K562 (cell line): ENCODE measurements at regions not wholly inside any gene's neighbourhood (a gene's known extent, or its start where the extent isn't known, plus 50 kb on each side); places are given as distances from the start of the nearest gene placed in this dataset.

Experiments
- ATAC-seq: fragments of 200-7000 bp; cut with Tn5 transposase; 3 replicates; pipeline ENCODE4 v1.9.1; 2020; ENCODE audit warnings: moderate library complexity
- BruUV-seq: library from RNA; stranded (reverse); fragments of 400-500 nt; replicated peaks from 2 replicates; lab custom pipeline; 2021; lab: Mats Ljungman, UMichigan
- CTCF ChIA-PET: fragments of 300-600 bp; formaldehyde crosslinking; extraction: SDS; loops from one replicate; lab custom pipeline; 2021; ENCODE audit warnings: low intra/inter-chr PET ratio; lab: Yijun Ruan, JAX
- POLR2A ChIA-PET: fragments of 300-600, 350-650 bp; sonication (Branson Sonifier 250); formaldehyde crosslinking; extraction: SDS; loops from one replicate; lab custom pipeline; 2021; ENCODE audit warnings: antibody characterized with exemption, inconsistent platforms; lab: Yijun Ruan, JAX
- DNase-seq, 4 experiments: peaks; one replicate each; pipeline versions ENCODE4 v3.0.0 to v3.0.0-alpha.2; 2011 to 2018; ENCODE audit warnings: low spot score in 3 of 4, mixed read lengths in 3 of 4; ENCODE audit errors: extremely low read depth in 1 of 4
- FAIRE-seq: peaks from 2 replicates; lab custom pipeline; 2011; peaks lifted over from hg19 to GRCh38; lab: Jason Lieb, UNC
- H2AFZ ChIP-seq: 2 replicates; pipeline ENCODE4 v1.6.0; 2011; ENCODE audit warnings: low read depth, low read length, control low read depth, inconsistent platforms
- H3K27ac ChIP-seq: fragments of 200-600 bp; 3 replicates; pipeline ENCODE4 v1.8.0; 2011; ENCODE audit warnings: low read depth, mild to moderate bottlenecking, control low read depth, inconsistent platforms, low read length, moderate library complexity, mixed read lengths; ENCODE audit errors: extremely low read depth
- H3K27me3 ChIP-seq, 2 experiments: fragments of 300-600 bp in 1 of 2; 2 replicates in 1 of 2; 3 replicates in 1 of 2; pipeline versions ENCODE4 v1.6.0 to v1.8.0; 2011; ENCODE audit warnings: inconsistent platforms in 2 of 2, low read length in 2 of 2, mild to moderate bottlenecking in 1 of 2, mixed read lengths in 1 of 2, moderate library complexity in 1 of 2; ENCODE audit not compliant: control insufficient read depth in 2 of 2, insufficient read depth in 2 of 2
- H3K36me3 ChIP-seq: fragments of 300-600 bp; 3 replicates; pipeline ENCODE4 v1.8.0; 2011; ENCODE audit warnings: mild to moderate bottlenecking, low read length, inconsistent platforms; ENCODE audit not compliant: control insufficient read depth, insufficient read depth
- H3K4me1 ChIP-seq, 2 experiments: fragments of 200-600 bp in 1 of 2; replicated peaks in 1 of 2; 2 replicates in 1 of 2; 3 replicates in 1 of 2; pipeline versions ENCODE4 v1.5.1 to v1.8.0; 2011; ENCODE audit warnings: inconsistent platforms in 2 of 2, low read length in 2 of 2, mild to moderate bottlenecking in 1 of 2, mixed read lengths in 1 of 2, moderate library complexity in 1 of 2; ENCODE audit not compliant: control insufficient read depth in 2 of 2, insufficient read depth in 2 of 2
- H3K4me2 ChIP-seq: 2 replicates; pipeline ENCODE4 v1.6.1; 2011; ENCODE audit warnings: low read length, control low read depth, inconsistent platforms, mixed read lengths; ENCODE audit not compliant: insufficient read depth
- H3K4me3 ChIP-seq: fragments of 200-600 bp; sonication (generic), shearing (Covaris generic); 2 replicates; pipeline ENCODE4 v1.5.1; 2016; ENCODE audit warnings: control low read depth, inconsistent platforms
- H3K79me2 ChIP-seq: fragments of 200-600 bp; 3 replicates; pipeline ENCODE4 v1.8.0; 2011; ENCODE audit warnings: low read length, inconsistent platforms; ENCODE audit not compliant: control insufficient read depth, insufficient read depth
- H3K9ac ChIP-seq, 2 experiments: 2 replicates each; pipeline versions ENCODE4 v1.6.0 to v1.6.1; 2011; ENCODE audit warnings: low read depth in 2 of 2, low read length in 2 of 2, control low read depth in 1 of 2, inconsistent platforms in 1 of 2, mild to moderate bottlenecking in 1 of 2, mixed read lengths in 1 of 2; ENCODE audit not compliant: insufficient read depth in 1 of 2
- H3K9me1 ChIP-seq: one replicate; pipeline ENCODE4 v1.6.0; 2011; ENCODE audit warnings: inconsistent platforms, mild to moderate bottlenecking, low read length, moderate library complexity; ENCODE audit not compliant: control insufficient read depth, insufficient read depth
- H3K9me3 ChIP-seq: replicated peaks from 2 replicates; pipeline ENCODE4 v1.5.1; 2011; ENCODE audit warnings: low read depth, low read length, inconsistent platforms; ENCODE audit not compliant: control insufficient read depth, insufficient read depth
- H4K20me1 ChIP-seq: replicated peaks from 2 replicates; pipeline ENCODE4 v1.6.1; 2011; ENCODE audit warnings: low read length, inconsistent platforms, mixed read lengths; ENCODE audit not compliant: control insufficient read depth, insufficient read depth
- ERF ChIP-seq: fragments of 450-650 bp; formaldehyde crosslinking; IDR thresholded peaks from 2 replicates; pipeline ENCODE4 v1.4.0; 2020; ENCODE audit warnings: mild to moderate bottlenecking, mixed read lengths
- HNRNPL ChIP-seq: fragments of 200-400 bp; formaldehyde crosslinking; IDR thresholded peaks from 2 replicates; pipeline ENCODE4 v1.6.1; 2017; ENCODE audit warnings: low read depth, mild to moderate bottlenecking, low read length
- IFI16 ChIP-seq: fragments of 250-450 bp; sonication (Bioruptor Pico); IDR thresholded peaks from 2 replicates; pipeline ENCODE4 v2.1.2; 2022; ENCODE audit warnings: mild to moderate bottlenecking, inconsistent platforms
- L3MBTL2 ChIP-seq: fragments of 450-650 bp; IDR thresholded peaks from 2 replicates; pipeline ENCODE4 v1.6.1; 2016; ENCODE audit warnings: mild to moderate bottlenecking, moderate library complexity
- LEF1 ChIP-seq: fragments of 450-650 bp; IDR thresholded peaks from 2 replicates; pipeline ENCODE4 v1.6.1; 2016; ENCODE audit warnings: mild to moderate bottlenecking
- MYBL2 ChIP-seq, 2 experiments: fragments of 450-650 bp in 1 of 2; sonication (generic) in 1 of 2; formaldehyde crosslinking in 1 of 2; IDR thresholded peaks; 2 replicates each; pipeline versions ENCODE4 v1.6.1 to v1.8.1; 2017 to 2022; ENCODE audit warnings: borderline replicate concordance in 1 of 2, inconsistent platforms in 1 of 2, low read depth in 1 of 2, mild to moderate bottlenecking in 1 of 2, missing genetic modification reagents in 1 of 2, moderate library complexity in 1 of 2
- PCBP2 ChIP-seq: fragments of 200-400 bp; formaldehyde crosslinking; IDR thresholded peaks from 2 replicates; pipeline ENCODE4 v1.6.1; 2018; ENCODE audit warnings: low read length, low read depth, mild to moderate bottlenecking, moderate library complexity; ENCODE audit not compliant: poor library complexity, severe bottlenecking
- PYGO2 ChIP-seq: fragments of 450-650 bp; IDR thresholded peaks from 2 replicates; pipeline ENCODE4 v1.6.1; 2016; ENCODE audit warnings: mild to moderate bottlenecking, missing genetic modification characterization, moderate library complexity, missing compliant biosample characterization
- RUNX1 ChIP-seq: sonication (generic); IDR thresholded peaks from 2 replicates; pipeline ENCODE4 v1.6.1; 2016; ENCODE audit warnings: antibody characterized with exemption, low read depth
- WGBS: fragments of 100-300 bp; shearing (Covaris generic); methylation state at CpG from one replicate; pipeline ENCODE4 v1.1.6; 2016; ENCODE audit warnings: low coverage, mixed read lengths; ENCODE audit not compliant: insufficient coverage; ENCODE audit errors: missing lambda C conversion rate; 5-methylcytosine and 5-hydroxymethylcytosine counted together
- in situ Hi-C: fragments of 300-500 bp; cut with MboI; formaldehyde crosslinking; loops from 4 replicates; pipeline ENCODE4 v1.15.0; 2018; ENCODE audit warnings: inconsistent platforms, mixed read lengths
- intact Hi-C: fragments of 100-400 bp; cut with micrococcal nuclease; formaldehyde crosslinking; loops from 2 replicates; pipeline ENCODE4 v1.14.2; 2022
- TF ChIP-seq, protein P1 (sequence below): fragments of 250-450 bp; sonication (Bioruptor Pico); IDR thresholded peaks from 2 replicates; pipeline ENCODE4 v1.8.0; 2021; ENCODE audit warnings: moderate library complexity, mild to moderate bottlenecking, inconsistent platforms
- TF ChIP-seq, protein P2 (sequence below), 2 experiments: fragments of 450-650 bp in 1 of 2; IDR thresholded peaks; 2 replicates each; pipeline ENCODE4 v1.6.1; 2011 to 2017; ENCODE audit warnings: low read depth in 2 of 2, antibody characterized with exemption in 1 of 2, borderline replicate concordance in 1 of 2, low read length in 1 of 2, mild to moderate bottlenecking in 1 of 2, mixed read lengths in 1 of 2; ENCODE audit not compliant: control insufficient read depth in 1 of 2

DNA sequence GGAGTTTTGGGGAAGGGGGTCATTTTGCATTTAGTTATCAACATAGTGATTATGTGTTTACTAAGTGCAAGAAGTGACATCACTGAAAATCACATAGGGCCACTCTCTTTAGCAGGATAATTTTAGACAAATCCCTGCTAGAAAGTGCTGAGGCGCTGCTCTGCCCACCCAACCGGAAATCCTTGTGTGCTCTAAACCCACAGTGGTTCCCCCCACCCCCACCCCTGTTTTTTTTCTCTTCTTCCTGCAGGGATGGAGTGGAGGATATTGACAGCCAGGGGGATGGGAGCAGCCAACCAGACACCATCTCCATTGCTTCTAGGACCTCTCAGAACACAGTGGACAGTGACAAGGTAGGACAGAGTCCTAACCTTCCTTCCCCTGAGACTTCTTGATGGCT lies 234.2 kb upstream of the UMPS start:
- Histone ChIP-seq H3K9ac (no peak overlapping the region), H3K27me3 (no peaks in the 10 kb centered on the region; a peak in 1 of 5 replicates), H3K79me2 (no peaks in the 10 kb centered on the region), H2AFZ (no peak overlapping the region), H3K9me1 (no peaks in the 10 kb centered on the region), H3K36me3 (no peaks in the 10 kb centered on the region), H3K4me3 (no peak overlapping the region), H3K4me1 (no peaks in the 10 kb centered on the region), H3K4me2 (no peak overlapping the region), H3K9me3 (no peaks in the 10 kb centered on the region), H4K20me1 (no peaks in the 10 kb centered on the region), H3K27ac (no peak overlapping the region)
- DNase-seq (no peak), ATAC-seq (no peak), FAIRE-seq (no peak)
- in situ Hi-C loops (no loop called here), intact Hi-C loops (no loop called here)
- TF ChIP-seq HNRNPL (no peak), PYGO2 (tag) (no peak), PCBP2 (no peak), RUNX1 (no peak), ERF (no peak), MYBL2 (IDR thresholded peaks at IDR 0.05; ENCODE audit: low read depth) (no peak), MYBL2 (CRISPR knock-in tag; IDR thresholded peaks at IDR 0.05; ENCODE audit: borderline replicate concordance) (no peak)
- 0% methylated on average over 1 of the region's 2 CpGs for WGBS
- ChIA-PET POLR2A (interaction anchor here (1.2 kb wide), 1 partner anchor 31 kb away, joined by 3 read pairs; no protein-coding TSS in a partner anchor), CTCF (no interaction called here)
- BruUV-seq: no TSS peak

DNA sequence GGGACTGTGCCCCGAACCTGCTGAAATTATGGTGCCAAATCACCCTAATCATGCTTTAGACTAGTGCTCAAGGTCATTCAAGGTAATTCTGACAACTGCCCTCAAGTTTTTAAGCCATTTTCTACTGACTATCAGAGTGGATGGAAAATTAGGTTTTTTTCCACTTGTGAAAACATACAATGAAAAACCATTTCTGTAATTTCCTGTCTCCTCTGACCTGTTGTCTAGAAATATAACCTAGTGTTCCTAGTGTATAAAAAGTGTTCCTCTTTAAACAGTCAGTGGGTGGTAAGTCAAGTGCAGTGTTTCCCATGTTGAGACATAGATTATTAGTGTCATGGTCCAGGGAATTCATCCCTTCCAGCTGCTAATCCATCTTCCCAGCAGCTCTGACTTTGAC lies 232.8 kb upstream of the UMPS start:
- H3K4me3 ChIP-seq: no peak overlapping the region
- H3K9me1 ChIP-seq: no peaks in the 10 kb centered on the region
- H3K36me3 ChIP-seq: no peaks in the 10 kb centered on the region
- H3K4me2 ChIP-seq: no peak overlapping the region
- no peak overlapping the region for H3K27ac ChIP-seq
- no peaks in the 10 kb centered on the region for H3K79me2 ChIP-seq
- ATAC-seq (no peak), FAIRE-seq (no peak), DNase-seq (no peak)
- ChIA-PET POLR2A (interaction anchor here (1.2 kb wide), 1 partner anchor 32 kb away, joined by 3 read pairs; no protein-coding TSS in a partner anchor), CTCF (interaction anchor here (1.2 kb wide), 1 partner anchor 63 kb away, joined by 4 read pairs; no protein-coding TSS in a partner anchor)
- in situ Hi-C loops (no loop called here), intact Hi-C loops (no loop called here)
- H3K27me3 ChIP-seq: no peaks in the 10 kb centered on the region; a peak in 2 of 5 replicates
- no peaks in the 10 kb centered on the region for H4K20me1 ChIP-seq
- BruUV-seq: no TSS peak
- H2AFZ ChIP-seq: no peak overlapping the region
- H3K4me1 ChIP-seq: no peaks in the 10 kb centered on the region
- no peaks in the 10 kb centered on the region for H3K9me3 ChIP-seq
- WGBS: 0% methylated on average over 1 of the region's 1 CpG
- no peak overlapping the region for H3K9ac ChIP-seq
- TF ChIP-seq IFI16 (CRISPR knock-in tag) (no peak), RUNX1 (no peak), LEF1 (no peak), L3MBTL2 (no peak)
- TF ChIP-seq, protein P1, sequence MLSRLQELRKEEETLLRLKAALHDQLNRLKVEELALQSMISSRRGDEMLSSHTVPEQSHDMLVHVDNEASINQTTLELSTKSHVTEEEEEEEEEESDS (CRISPR knock-in tag): no peak
- TF ChIP-seq, protein P2, sequence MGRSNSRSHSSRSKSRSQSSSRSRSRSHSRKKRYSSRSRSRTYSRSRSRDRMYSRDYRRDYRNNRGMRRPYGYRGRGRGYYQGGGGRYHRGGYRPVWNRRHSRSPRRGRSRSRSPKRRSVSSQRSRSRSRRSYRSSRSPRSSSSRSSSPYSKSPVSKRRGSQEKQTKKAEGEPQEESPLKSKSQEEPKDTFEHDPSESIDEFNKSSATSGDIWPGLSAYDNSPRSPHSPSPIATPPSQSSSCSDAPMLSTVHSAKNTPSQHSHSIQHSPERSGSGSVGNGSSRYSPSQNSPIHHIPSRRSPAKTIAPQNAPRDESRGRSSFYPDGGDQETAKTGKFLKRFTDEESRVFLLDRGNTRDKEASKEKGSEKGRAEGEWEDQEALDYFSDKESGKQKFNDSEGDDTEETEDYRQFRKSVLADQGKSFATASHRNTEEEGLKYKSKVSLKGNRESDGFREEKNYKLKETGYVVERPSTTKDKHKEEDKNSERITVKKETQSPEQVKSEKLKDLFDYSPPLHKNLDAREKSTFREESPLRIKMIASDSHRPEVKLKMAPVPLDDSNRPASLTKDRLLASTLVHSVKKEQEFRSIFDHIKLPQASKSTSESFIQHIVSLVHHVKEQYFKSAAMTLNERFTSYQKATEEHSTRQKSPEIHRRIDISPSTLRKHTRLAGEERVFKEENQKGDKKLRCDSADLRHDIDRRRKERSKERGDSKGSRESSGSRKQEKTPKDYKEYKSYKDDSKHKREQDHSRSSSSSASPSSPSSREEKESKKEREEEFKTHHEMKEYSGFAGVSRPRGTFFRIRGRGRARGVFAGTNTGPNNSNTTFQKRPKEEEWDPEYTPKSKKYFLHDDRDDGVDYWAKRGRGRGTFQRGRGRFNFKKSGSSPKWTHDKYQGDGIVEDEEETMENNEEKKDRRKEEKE (IDR thresholded peaks at IDR 0.05; ENCODE audit: borderline replicate concordance in 1 of 2, control insufficient read depth in 1 of 2, low read depth in 2 of 2, low read length in 1 of 2): no peak
